HUES64 (cell line): ENCODE measurements at regions not wholly inside any gene's neighbourhood (a gene's known extent, or its start where the extent isn't known, plus 50 kb on each side); places are given as distances from the start of the nearest gene placed in this dataset.

Experiments used
- H3K27ac ChIP-seq: 2 replicates; pipeline ENCODE4 v1.7.0; 2013; ENCODE audit warnings: low read depth, low read length, inconsistent platforms
- H3K27me3 ChIP-seq: 2 replicates; pipeline ENCODE4 v1.6.1; 2013; ENCODE audit warnings: mild to moderate bottlenecking, low read length; ENCODE audit not compliant: insufficient read depth
- H3K36me3 ChIP-seq: 2 replicates; pipeline ENCODE4 v1.6.1; 2013; ENCODE audit warnings: mild to moderate bottlenecking, low read length; ENCODE audit not compliant: insufficient read depth
- H3K4me1 ChIP-seq: 2 replicates; pipeline ENCODE4 v1.6.1; 2013; ENCODE audit warnings: mild to moderate bottlenecking, low read length, moderate library complexity; ENCODE audit not compliant: insufficient read depth
- H3K4me3 ChIP-seq: 2 replicates; pipeline ENCODE4 v1.5.1; 2013; ENCODE audit warnings: mild to moderate bottlenecking, low read length, moderate library complexity
- H3K9ac ChIP-seq: 2 replicates; pipeline ENCODE4 v1.6.1; 2013; ENCODE audit warnings: mild to moderate bottlenecking, low read depth, low read length
- H3K9me3 ChIP-seq: 2 replicates; pipeline ENCODE4 v1.6.1; 2013; ENCODE audit warnings: low read depth, low read length; ENCODE audit not compliant: insufficient read depth
- WGBS: fragments of 150-250, 120-280 bp; methylation state at CpG from one replicate; pipeline ENCODE4 v1.1.7; 2013; ENCODE audit warnings: missing lambda C conversion rate; 5-methylcytosine and 5-hydroxymethylcytosine counted together

DNA sequence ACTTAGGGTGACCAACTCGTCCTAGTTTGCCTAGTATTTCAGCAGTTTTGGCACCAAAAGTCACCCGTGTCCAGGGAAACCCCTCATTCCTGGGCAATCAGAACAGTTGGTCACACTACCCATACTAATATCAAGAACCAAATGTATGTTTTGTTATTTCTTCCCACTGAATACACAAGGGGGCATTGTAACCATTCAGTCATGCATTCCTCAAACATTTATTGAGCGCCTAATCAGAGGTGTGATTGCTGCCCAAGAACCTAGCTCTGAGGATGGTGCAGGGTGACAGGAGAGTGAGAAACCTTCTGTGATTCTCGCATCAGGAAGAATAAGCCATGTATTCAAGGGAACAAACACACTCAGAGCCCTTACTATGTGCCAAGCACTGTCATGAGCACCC lies 69.8 kb upstream of the RAI2 start:
- WGBS: 85% methylated on average over 3 of the region's 4 CpGs
- no peaks in the 10 kb centered on the region for H3K4me1 ChIP-seq

DNA sequence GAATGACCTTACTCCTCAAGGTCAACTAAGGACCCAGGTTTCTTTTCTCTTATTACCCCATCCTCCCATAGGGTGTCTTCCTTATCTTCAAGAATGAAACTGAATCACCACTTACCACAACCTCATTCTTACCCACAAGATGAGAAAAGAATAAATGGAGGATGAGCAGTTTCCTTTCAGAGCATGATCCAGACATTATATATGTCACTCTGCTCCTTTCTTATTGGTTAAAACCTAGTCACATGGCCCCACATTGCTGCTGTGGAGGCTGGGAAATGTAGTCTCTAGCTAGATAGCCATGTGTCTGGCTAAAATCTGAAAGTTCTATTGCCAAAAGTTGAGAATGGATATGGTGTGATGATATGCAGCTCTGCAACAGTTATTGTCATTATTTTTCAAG lies 62.4 kb upstream of the RAI2 start:
- Histone ChIP-seq H3K9me3 (no peaks in the 10 kb centered on the region), H3K27ac (no peak overlapping the region), H3K4me3 (no peak overlapping the region), H3K36me3 (no peaks in the 10 kb centered on the region), H3K4me1 (no peaks in the 10 kb centered on the region), H3K9ac (no peak overlapping the region), H3K27me3 (no peaks in the 10 kb centered on the region)

More for the DNA sequence above, 69.8 kb upstream of the RAI2 start:
- no peak overlapping the region for H3K9ac ChIP-seq
- H3K36me3 ChIP-seq: no peaks in the 10 kb centered on the region
- H3K9me3 ChIP-seq: no peaks in the 10 kb centered on the region
- no peaks in the 10 kb centered on the region for H3K27me3 ChIP-seq
- no peak overlapping the region for H3K4me3 ChIP-seq
- H3K27ac ChIP-seq: no peak overlapping the region

DNA sequence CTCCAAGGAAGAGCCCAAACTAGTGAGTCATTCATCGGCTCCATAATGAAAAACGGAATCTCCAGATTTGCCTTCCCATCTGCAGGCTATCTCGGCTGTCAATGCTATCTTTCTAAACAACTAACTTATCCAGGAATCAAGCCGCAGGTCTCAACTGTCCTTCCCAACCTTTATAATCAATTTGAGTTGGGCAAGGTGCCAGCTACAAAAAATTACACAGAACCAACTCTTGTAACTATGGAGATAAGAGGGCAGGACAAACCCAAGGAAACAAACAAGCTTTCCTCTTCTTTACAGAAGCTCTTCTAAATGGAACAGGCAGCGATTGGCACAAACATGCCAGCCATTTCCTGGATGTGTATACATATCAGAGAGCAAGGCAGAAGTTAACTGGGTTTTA lies 61.2 kb upstream of the RAI2 start:
- Histone ChIP-seq H3K27me3 (no peaks in the 10 kb centered on the region), H3K9me3 (no peaks in the 10 kb centered on the region), H3K4me3 (no peak overlapping the region), H3K27ac (no peak overlapping the region), H3K4me1 (no peaks in the 10 kb centered on the region), H3K9ac (no peak overlapping the region), H3K36me3 (no peaks in the 10 kb centered on the region)
- 84% methylated on average over 4 of the region's 5 CpGs for WGBS

DNA sequence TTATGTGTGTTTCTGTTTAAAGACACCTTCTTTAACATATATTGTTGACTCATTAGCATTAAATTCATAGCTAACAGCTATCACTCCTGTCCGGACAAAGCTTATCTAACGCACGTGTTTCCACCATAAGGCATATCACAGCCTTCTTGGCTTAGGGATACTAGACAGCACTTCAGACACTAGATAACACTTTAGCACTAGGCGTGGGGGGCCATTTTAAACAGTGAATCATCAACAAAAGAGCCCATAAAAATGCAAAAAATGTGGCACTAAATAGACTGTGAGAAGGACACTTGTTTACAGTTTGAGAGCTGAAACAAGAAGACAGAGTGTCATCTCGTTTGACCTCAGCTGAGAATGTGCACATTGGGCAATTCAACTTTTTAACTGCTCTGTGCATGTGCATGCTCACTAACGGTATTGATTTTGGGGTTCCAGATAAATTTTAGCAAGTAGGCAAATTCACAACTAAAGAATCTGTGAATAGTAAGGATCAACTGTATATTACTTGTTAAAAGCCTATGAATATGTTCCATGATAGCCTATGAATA lies 58.9 kb upstream of the RAI2 start:
- Histone ChIP-seq H3K4me3 (no peak overlapping the region), H3K9ac (no peak overlapping the region), H3K36me3 (no peaks in the 10 kb centered on the region), H3K4me1 (no peaks in the 10 kb centered on the region), H3K27me3 (no peaks in the 10 kb centered on the region), H3K9me3 (no peaks in the 10 kb centered on the region), H3K27ac (no peak overlapping the region)
- WGBS: 84% methylated on average over 6 of the region's 6 CpGs

DNA sequence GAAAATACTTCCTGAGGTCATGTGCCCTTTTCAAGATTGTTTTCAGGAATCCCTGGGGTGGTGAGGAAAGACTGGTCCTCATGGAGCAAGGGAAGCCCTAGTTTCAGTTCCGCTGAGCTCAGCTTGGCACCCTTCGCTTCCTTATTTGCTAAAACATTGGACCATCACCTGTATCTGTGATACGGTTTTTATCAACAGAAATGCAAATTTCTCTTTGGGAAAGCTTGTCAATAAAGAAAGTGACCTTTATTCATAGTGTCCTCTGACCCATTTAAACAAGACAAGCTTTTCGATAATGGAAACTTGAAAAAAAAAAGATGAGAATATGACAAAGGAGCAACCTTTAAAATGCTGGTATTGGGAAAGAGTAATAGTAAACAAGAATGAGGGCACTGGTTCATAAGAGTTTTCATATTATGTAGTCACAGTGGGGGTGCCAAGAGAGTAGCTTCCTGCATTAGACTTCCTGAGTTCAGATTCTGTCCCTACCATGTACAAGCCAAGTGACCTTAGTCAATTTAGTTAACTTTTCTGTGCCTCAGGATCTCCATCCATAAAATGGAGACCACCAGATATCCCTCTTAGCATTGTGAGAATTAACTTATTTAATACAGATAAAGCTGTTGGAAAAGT lies 57.0 kb upstream of the RAI2 start:
- Histone ChIP-seq H3K4me1 (no peaks in the 10 kb centered on the region), H3K9ac (no peak overlapping the region), H3K4me3 (no peak overlapping the region), H3K9me3 (no peaks in the 10 kb centered on the region), H3K27ac (no peak overlapping the region), H3K27me3 (no peaks in the 10 kb centered on the region), H3K36me3 (no peaks in the 10 kb centered on the region)
- WGBS: 93% methylated on average over 4 of the region's 4 CpGs

DNA sequence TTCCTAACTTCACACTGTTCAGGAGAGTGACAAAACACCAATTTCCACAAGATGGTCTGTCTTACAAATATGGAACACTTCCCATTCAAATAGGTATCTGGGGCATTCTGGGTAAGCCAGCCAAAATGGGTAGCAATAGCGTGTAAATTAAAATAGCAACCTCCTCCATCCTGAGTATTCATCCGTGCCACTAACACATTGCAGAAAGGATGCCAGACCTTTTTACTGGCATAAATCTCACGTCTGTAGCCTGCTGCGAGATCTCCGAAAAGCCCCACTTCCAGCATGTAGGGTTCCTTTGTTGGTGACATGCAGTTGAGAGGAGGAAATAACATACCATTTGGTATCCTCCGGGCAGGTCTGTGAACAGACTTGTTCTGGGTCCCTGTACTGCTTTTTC lies 52.7 kb upstream of the RAI2 start:
- H3K27ac ChIP-seq: no peak overlapping the region
- no peaks in the 10 kb centered on the region for H3K4me1 ChIP-seq

More for the DNA sequence above, 52.7 kb upstream of the RAI2 start:
- Histone ChIP-seq H3K9me3 (no peaks in the 10 kb centered on the region), H3K4me3 (no peak overlapping the region), H3K9ac (no peak overlapping the region), H3K36me3 (no peaks in the 10 kb centered on the region), H3K27me3 (no peaks in the 10 kb centered on the region)
- WGBS: 94% methylated on average over 6 of the region's 6 CpGs
